ENCODE measurements at regions not wholly inside any gene's neighbourhood (a gene's known extent, or its start where the extent isn't known, plus 50 kb on each side); places are given as distances from the start of the nearest gene placed in this dataset.

- Histone ChIP-seq H3K36me3 (ENCODE audit: low read depth) (no peaks in the 10 kb centered on the region), H3K4me3 (no peak overlapping the region), H3F3A (ENCODE audit: insufficient read depth, low read depth) (no peaks in the 10 kb centered on the region), H3K79me2 (ENCODE audit: low read depth) (no peaks in the 10 kb centered on the region), H3K27ac (no peak overlapping the region), H2AFZ (no peak overlapping the region), H4K20me1 (ENCODE audit: insufficient read depth) (no peaks in the 10 kb centered on the region), H3K27me3 (ENCODE audit: insufficient read depth, low read depth) (no peaks in the 10 kb centered on the region), H3K4me2 (no peak overlapping the region), H3K9me3 (ENCODE audit: insufficient read depth, low read depth) (no peaks in the 10 kb centered on the region), H3K9me2 (ENCODE audit: insufficient read depth) (no peaks in the 10 kb centered on the region), H3K4me1 (replicated peaks; ENCODE audit: insufficient read depth) (no peaks in the 10 kb centered on the region)
- intact Hi-C loops (cut with micrococcal nuclease; ENCODE audit: unreplicated experiment): no loop called here
- no TSS peak for BruUV-seq (replicated peaks)
- TF ChIP-seq EZH2 (IDR thresholded peaks at IDR 0.05; ENCODE audit: low read depth) (no peak), CTCF (conservative IDR thresholded peaks at IDR 0.05) (no peak)
- ChIA-PET CTCF (no interaction called here), POLR2A (ENCODE audit: unreplicated experiment) (no interaction called here)
- DNase-seq: no peak
Observed at GRCh38 chr6:25062070-25062811, 126.5 kb upstream of the RIPOR2 start.

- Histone ChIP-seq H3K9me3 (ENCODE audit: insufficient read depth, low read depth) (no peaks in the 10 kb centered on the region), H3K79me2 (ENCODE audit: low read depth) (no peaks in the 10 kb centered on the region), H3K4me2 (no peak overlapping the region), H2AFZ (no peak overlapping the region; the same call in 1 of the 2 replicates), H4K20me1 (ENCODE audit: insufficient read depth) (no peaks in the 10 kb centered on the region), H3K9me2 (ENCODE audit: insufficient read depth) (no peaks in the 10 kb centered on the region), H3K27me3 (ENCODE audit: insufficient read depth, low read depth) (no peaks in the 10 kb centered on the region), H3K4me3 (no peak overlapping the region), H3F3A (ENCODE audit: insufficient read depth, low read depth) (no peaks in the 10 kb centered on the region), H3K27ac (no peak overlapping the region), H3K36me3 (ENCODE audit: low read depth) (no peaks in the 10 kb centered on the region), H3K4me1 (replicated peaks; ENCODE audit: insufficient read depth) (no peaks in the 10 kb centered on the region)
- intact Hi-C loops (cut with micrococcal nuclease; ENCODE audit: unreplicated experiment): no loop called here
- no peak for TF ChIP-seq CTCF (conservative IDR thresholded peaks at IDR 0.05)
- TF ChIP-seq EZH2 (IDR thresholded peaks at IDR 0.05; ENCODE audit: low read depth): no peak
- no peak for DNase-seq
- no TSS peak for BruUV-seq (replicated peaks)
- ChIA-PET CTCF (no interaction called here), POLR2A (ENCODE audit: unreplicated experiment) (no interaction called here)
Observed at GRCh38 chr6:25064006-25064405, 128.2 kb upstream of the RIPOR2 start.

GRCh38 chr6:25065666-25066065, 129.9 kb upstream of the RIPOR2 start:
- Histone ChIP-seq H2AFZ (no peak overlapping the region), H3K27ac (no peak overlapping the region), H3K27me3 (ENCODE audit: insufficient read depth, low read depth) (no peaks in the 10 kb centered on the region), H3F3A (ENCODE audit: insufficient read depth, low read depth) (no peaks in the 10 kb centered on the region), H3K9me3 (ENCODE audit: insufficient read depth, low read depth) (no peaks in the 10 kb centered on the region), H3K9me2 (ENCODE audit: insufficient read depth) (no peaks in the 10 kb centered on the region), H3K4me2 (no peak overlapping the region), H4K20me1 (ENCODE audit: insufficient read depth) (no peaks in the 10 kb centered on the region), H3K79me2 (ENCODE audit: low read depth) (no peaks in the 10 kb centered on the region), H3K36me3 (ENCODE audit: low read depth) (no peaks in the 10 kb centered on the region), H3K4me1 (replicated peaks; ENCODE audit: insufficient read depth) (no peaks in the 10 kb centered on the region), H3K4me3 (no peak overlapping the region)
- POLR2A ChIA-PET (ENCODE audit: unreplicated experiment): no interaction called here
- intact Hi-C loops (cut with micrococcal nuclease; ENCODE audit: unreplicated experiment): no loop called here
- no peak for DNase-seq
- CTCF ChIA-PET: interaction anchor here (0.6 kb wide), 1 partner anchor 216 kb away, joined by 7 read pairs; no protein-coding TSS in a partner anchor
- BruUV-seq (replicated peaks): no TSS peak
- no peak for TF ChIP-seq CTCF (conservative IDR thresholded peaks at IDR 0.05)
- no peak for TF ChIP-seq EZH2 (IDR thresholded peaks at IDR 0.05; ENCODE audit: low read depth)

All from PC-9 (cell line).